ENCODE measurements at regions not wholly inside any gene's neighbourhood (a gene's known extent, or its start where the extent isn't known, plus 50 kb on each side); places are given as distances from the start of the nearest gene placed in this dataset.

DNA sequence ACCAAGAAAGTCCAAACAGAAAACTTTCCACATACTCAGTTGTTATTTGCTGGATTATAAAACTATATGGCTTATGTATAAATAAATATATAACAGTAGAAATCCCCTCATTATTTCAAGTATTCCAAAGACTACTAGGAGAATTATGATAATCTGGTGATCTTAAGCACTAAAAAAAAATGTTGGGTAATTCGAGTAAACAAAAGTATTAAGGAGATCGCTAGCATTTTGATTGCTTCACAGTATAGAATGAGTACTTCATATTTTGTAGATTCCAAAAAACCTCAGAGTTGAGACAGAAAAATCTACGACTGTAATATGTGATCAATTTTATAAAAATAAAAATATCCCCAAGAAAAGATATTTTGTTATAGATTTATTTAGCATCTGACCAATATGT, 236.4 kb upstream of the TENT5A start:
- TF ChIP-seq POLR2A (IDR thresholded peaks at IDR 0.05), result no peak
- TF ChIP-seq, protein P1, sequence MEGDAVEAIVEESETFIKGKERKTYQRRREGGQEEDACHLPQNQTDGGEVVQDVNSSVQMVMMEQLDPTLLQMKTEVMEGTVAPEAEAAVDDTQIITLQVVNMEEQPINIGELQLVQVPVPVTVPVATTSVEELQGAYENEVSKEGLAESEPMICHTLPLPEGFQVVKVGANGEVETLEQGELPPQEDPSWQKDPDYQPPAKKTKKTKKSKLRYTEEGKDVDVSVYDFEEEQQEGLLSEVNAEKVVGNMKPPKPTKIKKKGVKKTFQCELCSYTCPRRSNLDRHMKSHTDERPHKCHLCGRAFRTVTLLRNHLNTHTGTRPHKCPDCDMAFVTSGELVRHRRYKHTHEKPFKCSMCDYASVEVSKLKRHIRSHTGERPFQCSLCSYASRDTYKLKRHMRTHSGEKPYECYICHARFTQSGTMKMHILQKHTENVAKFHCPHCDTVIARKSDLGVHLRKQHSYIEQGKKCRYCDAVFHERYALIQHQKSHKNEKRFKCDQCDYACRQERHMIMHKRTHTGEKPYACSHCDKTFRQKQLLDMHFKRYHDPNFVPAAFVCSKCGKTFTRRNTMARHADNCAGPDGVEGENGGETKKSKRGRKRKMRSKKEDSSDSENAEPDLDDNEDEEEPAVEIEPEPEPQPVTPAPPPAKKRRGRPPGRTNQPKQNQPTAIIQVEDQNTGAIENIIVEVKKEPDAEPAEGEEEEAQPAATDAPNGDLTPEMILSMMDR (IDR thresholded peaks at IDR 0.05), result no peak

Measured in esophagus squamous epithelium (tissue), 4 donors.